Mesodermal cell (in vitro differentiated cells): ENCODE measurements at regions not wholly inside any gene's neighbourhood (a gene's known extent, or its start where the extent isn't known, plus 50 kb on each side); places are given as distances from the start of the nearest gene placed in this dataset.
A peak's percentile ranks its signal among the peaks of the same experiment; 100 is the strongest.

Source experiments
- H3K27ac ChIP-seq: 2 replicates; pipeline ENCODE4 v1.7.0; 2013; ENCODE audit warnings: mild to moderate bottlenecking, low read depth, low read length, moderate library complexity; ENCODE audit not compliant: severe bottlenecking
- H3K36me3 ChIP-seq: 2 replicates; pipeline ENCODE4 v1.7.1; 2013; ENCODE audit warnings: mild to moderate bottlenecking, low read length, moderate library complexity; ENCODE audit not compliant: control insufficient read depth, insufficient read depth
- H3K4me1 ChIP-seq: one replicate; pipeline ENCODE4 v1.7.1; 2013; ENCODE audit warnings: mild to moderate bottlenecking, low read length; ENCODE audit not compliant: insufficient read depth, control insufficient read depth, poor library complexity, severe bottlenecking
- H3K4me3 ChIP-seq: 2 replicates; pipeline ENCODE4 v1.7.0; 2013; ENCODE audit warnings: low read length, control low read depth, mild to moderate bottlenecking; ENCODE audit not compliant: insufficient read depth, poor library complexity, severe bottlenecking; ENCODE audit errors: extremely low read depth
- H3K9me3 ChIP-seq: 2 replicates; pipeline ENCODE4 v1.7.1; 2013; ENCODE audit warnings: mild to moderate bottlenecking, low read length, moderate library complexity; ENCODE audit not compliant: control insufficient read depth
- whole genome bisulfite sequencing, 2 experiments: methylation state at CpG; one replicate each; pipeline ENCODE4 v1.1.5; 2013; ENCODE audit warnings: missing lambda C conversion rate in 2 of 2; ENCODE audit not compliant: insufficient coverage in 2 of 2; 5-methylcytosine and 5-hydroxymethylcytosine counted together

GRCh38 chr11:69348414-69349235 lies 54.7 kb downstream of the MYEOV start:
- WGBS, 2 experiments, result 93 to 98% methylated on average over 5 of the region's 6 CpGs
- H3K27ac ChIP-seq, result no peak overlapping the region
- peaks cover 11% of the 10 kb centered on the region for H3K4me1 ChIP-seq
- no peaks in the 10 kb centered on the region for H3K36me3 ChIP-seq
- no peak overlapping the region for H3K4me3 ChIP-seq
- H3K9me3 ChIP-seq, result peaks cover 11% of the 10 kb centered on the region

GRCh38 chr11:69350040-69350439 lies 56.1 kb downstream of the MYEOV start:
- Histone ChIP-seq H3K4me3 (no peak overlapping the region), H3K36me3 (no peaks in the 10 kb centered on the region), H3K9me3 (peaks cover 11% of the 10 kb centered on the region), H3K4me1 (peaks cover 16% of the 10 kb centered on the region), H3K27ac (no peak overlapping the region)
- no CpG with 5 or more reads among the region's 1 CpG for WGBS, 2 experiments

- Histone ChIP-seq H3K4me1 (peaks cover 16% of the 10 kb centered on the region), H3K27ac (no peak overlapping the region), H3K4me3 (no peak overlapping the region), H3K9me3 (peaks cover 11% of the 10 kb centered on the region), H3K36me3 (no peaks in the 10 kb centered on the region)
Observed at GRCh38 chr11:69350596-69350995, 56.6 kb downstream of the MYEOV start.

GRCh38 chr11:69351460-69351859 lies 57.5 kb downstream of the MYEOV start:
- peak overlapping the region; percentile 17 for H3K27ac ChIP-seq
- H3K9me3 ChIP-seq, result peaks cover 11% of the 10 kb centered on the region
- peaks cover 16% of the 10 kb centered on the region for H3K4me1 ChIP-seq
- no peak overlapping the region for H3K4me3 ChIP-seq
- no peaks in the 10 kb centered on the region for H3K36me3 ChIP-seq

- 90 to 100% methylated on average over 2 of the region's 2 CpGs for WGBS, 2 experiments
- H3K4me1 ChIP-seq, result peaks cover 16% of the 10 kb centered on the region
- no peak overlapping the region for H3K4me3 ChIP-seq
- peaks cover 11% of the 10 kb centered on the region for H3K9me3 ChIP-seq
- no peaks in the 10 kb centered on the region for H3K36me3 ChIP-seq
- peak overlapping the region; percentile 17 for H3K27ac ChIP-seq
Observed at GRCh38 chr11:69352166-69352565, 58.2 kb downstream of the MYEOV start.

- H3K27ac ChIP-seq, result peak overlapping the region; percentile 11
Observed at GRCh38 chr11:69352715-69353319, 58.9 kb downstream of the MYEOV start.

GRCh38 chr11:69353696-69354544 lies 60.0 kb downstream of the MYEOV start:
- peaks cover 16% of the 10 kb centered on the region for H3K4me1 ChIP-seq
- no peak overlapping the region for H3K27ac ChIP-seq
- H3K9me3 ChIP-seq, result no peaks in the 10 kb centered on the region
- no peaks in the 10 kb centered on the region for H3K36me3 ChIP-seq
- WGBS, 2 experiments, result 81 to 83% methylated on average over 14 to 16 of the region's 20 CpGs
- no peak overlapping the region for H3K4me3 ChIP-seq

More at GRCh38 chr11:69352715-69353319, 58.9 kb downstream of the MYEOV start:
- no peaks in the 10 kb centered on the region for H3K36me3 ChIP-seq
- H3K4me3 ChIP-seq, result no peak overlapping the region
- H3K9me3 ChIP-seq, result peaks cover 7% of the 10 kb centered on the region
- H3K4me1 ChIP-seq, result peaks cover 16% of the 10 kb centered on the region
- 63% methylated on average over 2 of the region's 2 CpGs; no CpG with 5 or more reads in 1 of the 2 experiments for WGBS, 2 experiments

GRCh38 chr11:69354545-69354897 lies 60.6 kb downstream of the MYEOV start:
- peaks cover 16% of the 10 kb centered on the region for H3K4me1 ChIP-seq
- peaks cover 1% of the 10 kb centered on the region for H3K9me3 ChIP-seq
- no peak overlapping the region for H3K4me3 ChIP-seq
- no peak overlapping the region for H3K27ac ChIP-seq
- H3K36me3 ChIP-seq, result no peaks in the 10 kb centered on the region
- WGBS, 2 experiments, result 92% methylated on average over 2 of the region's 2 CpGs; no CpG with 5 or more reads in 1 of the 2 experiments

- H3K36me3 ChIP-seq, result no peaks in the 10 kb centered on the region
- 93 to 97% methylated on average over 8 of the region's 10 CpGs for WGBS, 2 experiments
- H3K4me1 ChIP-seq, result peaks cover 16% of the 10 kb centered on the region
- H3K9me3 ChIP-seq, result peaks cover 6% of the 10 kb centered on the region
- H3K27ac ChIP-seq, result no peak overlapping the region
- H3K4me3 ChIP-seq, result no peak overlapping the region
Observed at GRCh38 chr11:69355346-69355940, 61.5 kb downstream of the MYEOV start.

GRCh38 chr11:69355959-69356702 lies 62.2 kb downstream of the MYEOV start:
- 88 to 92% methylated on average over 7 of the region's 8 CpGs for whole genome bisulfite sequencing, 2 experiments
- Histone ChIP-seq H3K9me3 (peaks cover 6% of the 10 kb centered on the region), H3K36me3 (no peaks in the 10 kb centered on the region), H3K4me1 (peaks cover 16% of the 10 kb centered on the region), H3K4me3 (no peak overlapping the region), H3K27ac (no peak overlapping the region)
